HS-5 (cell line): ENCODE measurements at regions not wholly inside any gene's neighbourhood (a gene's known extent, or its start where the extent isn't known, plus 50 kb on each side); places are given as distances from the start of the nearest gene placed in this dataset.
"Not testable (repeated sequence)": the region's sequence is repeated elsewhere in the genome, so short reads cannot be mapped to it uniquely, and the experiment has no call there.

Experiments
- DNase-seq: peaks from one replicate; pipeline ENCODE4 v3.0.0-alpha.2; 2012; ENCODE audit warnings: low read depth

DNA sequence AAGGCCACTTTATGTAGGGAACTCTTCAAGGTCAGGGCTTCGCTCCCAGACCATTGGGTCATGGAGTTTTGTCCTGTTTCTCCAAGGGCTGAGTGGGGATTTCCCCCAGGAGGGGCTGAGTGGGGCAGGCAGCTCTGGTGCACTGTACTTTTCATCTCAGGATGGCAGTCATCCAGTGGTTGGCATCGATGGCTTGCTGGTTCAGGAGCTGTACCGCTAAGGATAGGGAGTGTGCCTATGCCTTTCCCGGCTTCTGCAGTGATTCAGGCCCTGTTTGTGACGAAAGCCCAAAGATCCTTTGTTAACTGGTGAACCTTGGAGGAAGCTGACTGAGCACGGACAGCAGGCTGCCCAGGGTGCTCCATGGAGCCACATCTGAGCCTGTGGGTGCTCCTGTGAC is 100.1 kb upstream of the GADD45A start:
- no peak for DNase-seq

GRCh38 chr1:67586596-67586995 is 98.4 kb upstream of the GADD45A start:
- DNase-seq: no peak

GRCh38 chr1:67588178-67588855 is 96.7 kb upstream of the GADD45A start:
- no peak for DNase-seq

DNA sequence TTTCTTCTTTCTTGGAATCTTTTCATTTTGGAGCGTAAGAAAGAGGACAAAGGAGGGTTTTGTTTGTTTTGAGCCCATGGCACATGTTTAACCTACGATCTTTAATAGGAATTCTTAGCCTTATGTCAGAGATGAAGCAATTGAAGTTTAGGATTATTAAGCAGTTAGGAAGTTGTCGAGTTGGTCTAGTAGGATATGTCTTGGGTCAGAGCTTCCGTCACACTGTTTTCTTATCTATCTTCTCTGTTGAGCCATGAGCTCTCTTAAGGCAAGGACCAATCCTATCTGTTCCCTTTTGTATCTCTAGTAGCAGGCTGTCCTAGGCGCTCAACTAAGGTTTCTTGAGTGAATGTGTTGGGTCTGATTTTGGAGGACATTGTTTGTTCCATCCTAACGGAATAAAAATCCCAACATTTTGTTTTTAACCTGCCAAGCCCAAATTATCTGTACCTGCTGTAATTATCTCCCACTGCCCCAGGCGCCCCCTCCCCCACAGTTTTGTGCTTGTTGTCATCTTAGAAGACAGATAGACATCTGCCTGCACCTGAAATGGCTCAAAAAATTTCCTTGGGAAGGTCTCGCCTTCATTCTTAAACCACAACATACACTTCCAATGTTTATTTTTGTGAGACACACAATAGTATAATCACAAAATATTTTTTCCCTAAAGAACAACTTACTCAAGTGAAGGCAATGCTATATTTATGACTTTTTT is 95.3 kb upstream of the GADD45A start:
- DNase-seq: no peak

DNA sequence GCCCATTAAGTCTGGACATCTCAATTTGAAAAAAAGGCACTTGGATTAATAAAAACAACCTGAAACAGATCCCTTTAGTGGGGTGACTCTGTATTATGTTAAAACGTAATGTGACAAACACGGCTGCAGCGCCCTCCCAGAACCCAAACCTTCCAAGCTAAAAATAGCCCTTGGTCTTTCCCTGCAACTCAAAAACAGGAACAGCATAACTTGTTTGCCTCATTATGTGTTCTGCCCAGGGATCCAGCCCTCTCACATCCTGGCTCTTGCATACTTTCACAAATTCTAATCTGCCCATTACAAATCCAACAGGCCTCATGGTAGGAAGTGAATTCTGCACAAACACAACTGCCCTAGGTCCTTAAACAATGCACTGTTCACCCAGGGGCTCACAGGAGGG is 94.7 kb upstream of the GADD45A start:
- DNase-seq: no peak

- no peak for DNase-seq
Measured at GRCh38 chr1:67594764-67595163, 90.2 kb upstream of the GADD45A start.

GRCh38 chr1:67596674-67597073 is 88.3 kb upstream of the GADD45A start:
- no peak for DNase-seq

GRCh38 chr1:67597336-67597735 is 87.7 kb upstream of the GADD45A start:
- DNase-seq: no peak

- no peak for DNase-seq
Measured at GRCh38 chr1:67599085-67599484, 85.9 kb upstream of the GADD45A start.

- DNase-seq: no peak
Measured at GRCh38 chr1:67601539-67601938, 83.5 kb upstream of the GADD45A start.

DNA sequence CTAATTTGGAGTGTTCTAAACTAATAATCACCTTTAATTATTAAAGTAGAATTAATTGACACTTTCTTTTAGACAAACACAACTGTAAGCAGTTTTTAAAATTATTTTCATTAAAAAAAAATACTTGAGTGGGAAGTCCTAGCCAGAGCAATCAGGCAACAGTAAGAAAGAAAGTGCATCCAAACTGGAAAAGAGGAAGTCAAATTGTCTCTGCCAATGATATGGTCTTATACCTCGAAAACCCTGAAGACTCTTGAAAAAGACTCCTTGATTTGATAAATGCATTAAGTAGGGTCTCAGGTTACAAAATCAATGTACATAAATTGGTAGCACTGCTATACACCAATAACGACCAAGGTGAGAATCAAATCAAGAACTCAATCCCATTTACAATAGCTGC is 83.0 kb upstream of the GADD45A start:
- DNase-seq: no peak

DNA sequence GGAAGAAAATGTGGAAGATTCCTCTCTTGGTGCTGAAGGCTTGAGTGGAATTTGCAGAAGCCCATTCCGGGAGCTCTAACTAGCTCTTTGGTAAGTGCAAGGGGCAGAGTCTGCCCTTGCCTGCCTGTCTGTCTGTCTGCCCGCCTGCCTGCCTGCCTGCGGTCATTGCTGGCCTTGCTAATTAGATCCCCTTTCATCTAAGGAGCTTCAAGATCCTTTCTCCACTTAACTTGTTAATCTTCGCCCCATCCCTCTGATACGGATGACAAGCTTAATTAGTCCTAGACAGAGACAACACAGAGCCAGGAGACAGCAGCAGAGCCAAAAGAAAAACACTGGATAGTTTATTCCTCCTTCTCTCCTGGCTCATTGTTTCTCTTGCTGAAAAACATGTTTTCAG is 80.2 kb upstream of the GADD45A start:
- DNase-seq: no peak

GRCh38 chr1:67605209-67605780 is 79.7 kb upstream of the GADD45A start:
- DNase-seq: no peak

GRCh38 chr1:67607286-67607685 is 77.7 kb upstream of the GADD45A start:
- no peak for DNase-seq

DNA sequence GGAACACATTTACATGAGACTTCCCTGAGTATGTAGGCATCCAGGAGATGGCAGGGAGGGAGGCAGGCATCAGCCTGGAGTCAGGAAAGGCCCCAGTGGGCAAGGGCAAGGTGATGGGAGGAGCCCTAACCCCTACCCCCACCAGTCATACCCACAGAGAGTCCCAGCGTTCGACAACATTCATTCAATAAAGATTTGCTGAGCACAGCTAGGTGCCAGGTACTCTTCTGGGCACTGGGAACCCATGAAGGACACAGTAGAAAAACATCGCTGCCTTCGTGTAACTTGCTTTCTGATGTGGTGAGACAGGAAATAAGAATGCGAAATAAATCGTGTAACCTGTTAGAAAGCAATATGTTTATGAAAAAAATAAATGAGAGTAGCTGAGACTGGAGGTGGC is 77.3 kb upstream of the GADD45A start:
- DNase-seq: no peak

GRCh38 chr1:67608661-67609576 is 76.1 kb upstream of the GADD45A start:
- no peak for DNase-seq

DNA sequence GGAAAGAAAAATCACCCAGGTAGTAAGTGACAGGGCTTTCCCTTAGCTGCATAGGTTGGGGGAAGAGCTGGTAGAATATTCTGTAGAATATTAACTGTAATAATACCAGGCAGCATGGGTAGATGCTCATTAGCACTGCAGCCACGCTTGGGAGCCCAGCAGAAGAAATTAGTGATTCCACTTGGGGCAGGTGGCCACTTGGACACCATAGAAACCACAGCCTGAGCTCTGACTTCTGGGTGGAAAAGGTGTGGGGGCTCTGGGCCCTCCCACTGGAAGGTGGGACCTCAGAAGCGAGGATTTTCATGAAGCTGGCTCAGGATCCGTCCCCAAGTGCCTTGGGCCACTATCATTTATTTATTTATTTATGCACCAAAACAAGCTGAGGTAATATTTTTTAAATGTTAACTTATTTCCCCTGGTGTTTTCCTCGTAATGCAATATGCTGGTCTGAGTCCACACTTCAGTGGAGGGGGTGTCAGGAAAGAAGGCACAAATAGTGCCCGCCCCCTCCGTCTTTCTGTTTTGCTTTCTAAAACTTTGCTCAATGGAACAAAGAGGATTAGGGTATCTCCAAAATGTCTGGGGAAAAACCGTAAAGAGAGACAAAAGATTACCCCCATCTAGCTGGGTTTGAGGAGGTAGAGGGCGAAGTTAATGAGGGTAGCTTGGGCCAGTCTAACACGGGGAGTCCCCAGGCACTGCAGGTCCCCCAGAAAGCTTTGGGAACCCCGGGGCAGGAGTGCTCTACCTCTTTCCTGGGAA is 75.2 kb upstream of the GADD45A start:
- DNase-seq: no peak

- DNase-seq: no peak
Measured at GRCh38 chr1:67610450-67610849, 74.6 kb upstream of the GADD45A start.

DNA sequence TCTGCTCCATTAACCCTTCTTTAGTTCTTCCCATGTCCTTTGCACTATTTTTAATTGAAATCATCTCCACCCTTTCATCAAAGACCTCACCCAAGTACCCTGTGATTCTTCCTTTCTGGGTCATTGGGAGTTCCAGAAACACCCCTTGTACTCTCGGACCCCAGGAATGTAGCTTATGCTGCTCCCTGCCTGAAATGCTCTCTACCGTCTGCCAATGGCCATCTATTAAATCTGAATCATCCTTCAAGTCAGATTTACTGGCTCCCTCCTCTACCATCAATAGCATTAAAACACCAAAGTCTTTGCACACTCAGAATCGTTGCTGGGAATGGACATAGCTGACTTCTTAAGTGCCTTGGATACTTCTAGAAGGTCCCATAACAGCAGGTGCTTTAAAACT is 73.2 kb upstream of the GADD45A start:
- no peak for DNase-seq

- no peak for DNase-seq
Measured at GRCh38 chr1:67612788-67613241, 72.2 kb upstream of the GADD45A start.

DNA sequence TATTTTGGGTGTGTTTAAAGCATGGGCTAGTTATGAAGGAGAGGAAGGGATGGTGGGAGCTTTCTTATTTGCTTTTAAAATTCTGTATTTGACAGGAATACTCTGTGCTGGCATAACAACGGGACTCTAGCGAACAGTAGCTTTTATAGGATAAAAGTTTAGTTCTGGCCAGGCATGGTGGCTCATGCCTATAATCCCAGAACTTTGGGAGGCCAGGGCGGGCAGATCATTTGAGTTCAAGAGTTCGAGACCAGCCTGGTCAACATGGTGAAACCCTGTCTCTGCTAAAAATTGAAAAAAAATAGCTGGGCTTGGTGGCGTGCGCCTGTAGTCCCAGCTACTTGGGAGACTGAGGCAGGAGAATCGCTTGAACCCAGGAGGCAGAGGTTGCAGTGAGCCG is 71.5 kb upstream of the GADD45A start:
- DNase-seq: not testable (repeated sequence)

DNA sequence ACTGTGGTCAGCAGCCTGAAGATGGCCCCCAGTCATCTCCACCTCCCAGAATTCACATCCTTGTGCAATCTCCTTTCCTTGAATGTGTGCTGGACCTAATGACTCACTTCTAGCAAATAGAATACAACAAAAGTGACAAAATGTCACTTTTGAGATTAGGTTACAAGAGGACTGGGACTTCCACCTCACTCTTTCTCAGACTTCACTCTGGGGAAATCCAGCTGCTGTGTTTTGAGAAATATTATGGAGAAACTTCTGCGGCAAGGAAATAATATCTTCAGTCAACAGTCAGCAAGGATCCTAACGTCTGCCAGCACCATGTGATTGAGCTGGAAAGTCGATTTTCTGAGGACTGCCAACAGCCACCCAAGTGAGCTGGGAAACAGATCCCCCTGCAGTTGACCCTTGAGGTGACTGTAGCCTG is 70.5 kb upstream of the GADD45A start:
- DNase-seq: no peak
